ENCODE measurements at regions not wholly inside any gene's neighbourhood (a gene's known extent, or its start where the extent isn't known, plus 50 kb on each side); places are given as distances from the start of the nearest gene placed in this dataset.

DNA sequence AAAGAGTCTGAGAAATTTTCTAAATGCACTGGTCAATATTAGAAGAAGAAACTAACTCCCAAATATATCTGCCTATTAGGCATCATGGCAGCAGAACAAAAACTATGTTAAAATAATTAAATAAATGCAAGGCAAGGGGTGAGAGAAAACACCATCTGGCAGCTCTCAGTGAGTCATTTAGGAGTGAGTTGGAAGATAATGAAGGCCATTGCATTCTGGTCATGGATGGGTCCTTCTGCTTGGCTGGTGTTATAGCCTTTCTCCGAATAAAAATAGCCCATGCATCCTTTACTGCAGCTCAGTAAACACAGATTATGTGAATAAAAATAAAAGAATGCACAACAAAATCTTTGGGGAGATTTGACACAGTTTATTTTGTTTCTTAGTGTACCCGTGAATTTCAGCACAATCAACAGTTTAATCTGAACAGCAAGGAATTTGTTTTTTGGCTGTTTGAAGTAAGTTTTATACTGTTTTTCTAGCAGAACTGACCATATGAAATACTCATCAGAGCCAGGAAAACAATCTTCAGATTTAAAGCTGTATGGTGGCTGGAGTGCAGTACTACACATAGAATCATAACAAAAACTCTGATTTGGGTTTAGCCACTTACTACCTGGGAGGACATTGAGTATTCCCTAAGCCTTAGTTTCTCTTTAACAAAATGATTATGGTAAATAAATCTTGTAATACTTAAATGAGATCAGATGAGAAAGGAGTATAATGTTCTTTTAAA is 225.1 kb upstream of the ITGA4 start:
- no peak overlapping the region for H3K4me3 ChIP-seq (ENCODE audit: low read length)

DNA sequence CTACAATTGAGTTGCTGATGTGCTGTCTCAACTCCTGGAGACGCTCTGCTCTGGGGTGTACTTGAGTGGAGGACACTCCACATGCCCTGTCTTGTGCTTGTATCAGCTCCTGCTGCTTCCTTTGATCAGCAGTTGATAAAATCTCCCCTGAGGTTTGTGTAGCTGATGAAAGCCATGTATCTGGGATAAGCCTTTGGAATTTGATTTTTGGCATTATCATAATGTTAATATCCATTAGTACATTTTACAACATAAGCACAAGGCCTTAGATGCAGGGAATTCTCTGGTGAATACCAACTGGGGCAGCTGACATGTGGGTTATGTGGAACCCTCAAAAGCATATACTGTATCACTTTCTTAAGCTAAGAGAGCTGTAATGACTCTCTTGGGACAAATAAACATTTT is 222.7 kb upstream of the ITGA4 start:
- no peak for DNase-seq (ENCODE audit: low read depth, low spot score)
- no peak overlapping the region for H3K4me3 ChIP-seq (ENCODE audit: low read length)

More for the DNA sequence above, 225.1 kb upstream of the ITGA4 start:
- no peak for DNase-seq (ENCODE audit: low read depth, low spot score)

DNA sequence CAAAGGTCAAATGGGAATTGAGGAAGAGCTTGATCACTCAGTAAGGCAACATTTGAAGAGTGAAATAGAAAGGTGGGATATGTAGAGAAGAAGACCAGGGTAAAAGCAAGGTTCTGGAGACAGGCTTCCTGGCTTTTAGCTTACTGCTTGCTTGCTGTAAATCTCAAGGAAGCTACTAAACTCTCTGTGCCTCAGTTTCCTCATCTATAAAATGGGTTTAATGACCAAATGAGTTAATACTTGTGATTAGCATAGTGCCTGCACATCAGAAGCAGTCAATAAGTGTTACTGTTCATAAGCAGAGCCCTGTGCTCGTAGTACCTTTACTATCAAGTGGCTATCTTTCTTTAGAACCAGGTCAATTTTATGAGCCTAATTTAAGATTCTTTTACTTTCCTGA is 222.2 kb upstream of the ITGA4 start:
- no peak overlapping the region for H3K4me3 ChIP-seq (ENCODE audit: low read length)
- no peak for DNase-seq (ENCODE audit: low read depth, low spot score)

- DNase-seq (ENCODE audit: low read depth, low spot score): no peak
- H3K4me3 ChIP-seq (ENCODE audit: low read length): no peak overlapping the region
Measured at GRCh38 chr2:181235683-181236459, 221.3 kb upstream of the ITGA4 start.

DNA sequence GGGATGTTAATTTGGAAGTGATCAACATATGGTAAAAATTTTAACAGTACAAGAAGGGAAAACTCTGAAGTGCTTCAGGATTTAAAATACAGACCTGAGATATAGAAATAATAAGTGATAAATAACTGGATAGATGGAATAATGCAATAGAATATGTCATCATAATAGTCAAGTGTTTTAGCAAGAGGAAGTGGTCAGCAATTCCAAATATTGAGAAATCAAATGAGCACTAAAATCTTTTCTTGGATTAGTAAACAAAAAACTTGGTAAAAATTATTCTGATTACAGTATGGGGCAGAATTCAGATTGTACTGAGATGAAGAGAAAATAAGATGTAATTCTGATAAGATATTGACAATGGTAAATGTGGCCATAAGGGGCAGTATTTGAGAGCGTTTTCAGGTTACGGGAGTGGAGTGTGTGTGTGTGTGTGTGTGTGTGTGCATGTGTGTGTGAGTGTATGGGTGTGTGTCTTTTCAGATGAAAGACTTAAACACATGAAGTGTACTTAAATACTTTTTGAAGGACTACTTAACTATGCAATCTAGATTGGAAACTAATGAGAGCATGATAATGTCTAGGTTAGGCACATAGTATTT is 217.9 kb upstream of the ITGA4 start:
- H3K4me3 ChIP-seq (ENCODE audit: low read length): no peak overlapping the region
- DNase-seq (ENCODE audit: low read depth, low spot score): peak; percentile 48

DNA sequence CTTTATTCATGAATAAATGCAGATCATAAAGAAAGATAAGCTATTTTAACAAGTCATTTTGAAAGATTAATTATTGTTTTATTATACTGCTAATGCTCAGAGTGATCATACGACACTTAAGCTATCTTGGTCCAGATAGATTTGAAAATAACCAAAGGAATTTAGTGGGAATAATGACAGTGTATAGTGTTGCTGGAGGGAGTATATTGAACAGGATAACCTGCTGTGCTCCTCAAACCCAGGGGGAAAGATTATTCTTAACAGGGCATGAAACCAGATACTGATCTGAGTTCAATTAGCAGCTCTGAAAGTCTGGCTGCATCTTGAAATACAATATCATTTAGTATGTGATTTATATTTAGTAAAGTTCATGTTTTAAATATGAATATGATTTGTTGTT is 216.3 kb upstream of the ITGA4 start:
- no peak overlapping the region for H3K4me3 ChIP-seq (ENCODE audit: low read length)
- DNase-seq (ENCODE audit: low read depth, low spot score): no peak

GRCh38 chr2:181241366-181241765 is 215.8 kb upstream of the ITGA4 start:
- no peak for DNase-seq (ENCODE audit: low read depth, low spot score)
- H3K4me3 ChIP-seq (ENCODE audit: low read length): no peak overlapping the region

- H3K4me3 ChIP-seq (ENCODE audit: low read length): no peak overlapping the region
- DNase-seq (ENCODE audit: low read depth, low spot score): peak; percentile 24
Measured at GRCh38 chr2:181241797-181242196, 215.4 kb upstream of the ITGA4 start.

GRCh38 chr2:181242262-181242661 is 214.9 kb upstream of the ITGA4 start:
- DNase-seq (ENCODE audit: low read depth, low spot score): no peak
- H3K4me3 ChIP-seq (ENCODE audit: low read length): no peak overlapping the region

GRCh38 chr2:181243319-181243718 is 213.9 kb upstream of the ITGA4 start:
- DNase-seq (ENCODE audit: low read depth, low spot score): no peak
- H3K4me3 ChIP-seq (ENCODE audit: low read length): no peak overlapping the region

GRCh38 chr2:181250691-181251090 is 206.5 kb upstream of the ITGA4 start:
- no peak overlapping the region for H3K4me3 ChIP-seq (ENCODE audit: low read length)
- no peak for DNase-seq (ENCODE audit: low read depth, low spot score)

DNA sequence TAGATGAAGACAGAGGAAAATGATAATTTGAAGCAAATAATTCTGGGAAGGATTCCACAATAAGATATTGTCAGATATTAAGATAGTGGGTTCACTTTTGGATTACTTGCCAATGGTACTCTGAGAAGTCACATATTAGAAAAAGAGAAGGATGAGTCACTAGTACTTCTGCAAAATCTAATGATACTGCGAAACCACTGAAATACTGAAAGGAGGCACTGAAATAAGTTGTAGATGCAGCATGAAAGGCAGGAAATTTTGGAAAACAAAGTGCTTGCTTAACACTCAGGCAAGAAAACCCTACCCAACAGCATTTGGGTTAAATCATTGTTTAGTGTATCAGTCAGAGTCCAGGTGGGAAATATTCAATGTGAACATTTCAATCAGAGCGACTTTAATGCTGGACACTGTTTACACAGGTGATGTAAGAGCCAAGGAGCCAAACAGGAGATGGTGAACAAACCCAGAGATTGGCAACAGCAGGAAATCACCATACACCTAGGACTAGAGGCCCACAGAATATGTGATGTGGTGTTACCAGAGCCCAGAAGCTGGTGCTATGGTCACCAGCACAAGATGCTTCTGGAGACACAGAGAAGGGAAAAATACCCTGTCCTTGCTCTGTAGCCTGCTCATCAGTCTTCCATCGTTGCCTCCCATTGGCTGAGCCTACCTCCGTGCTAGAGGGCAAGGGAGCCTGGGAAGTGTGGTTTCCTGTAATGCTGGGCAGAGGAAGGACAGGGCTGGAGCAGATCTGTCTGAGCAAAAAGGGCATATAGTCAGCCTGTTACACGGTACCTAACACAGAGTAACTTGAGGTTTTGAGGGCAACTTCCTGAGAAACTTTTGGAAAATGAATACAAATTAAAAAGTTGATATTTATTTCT is 204.7 kb upstream of the ITGA4 start:
- H3K4me3 ChIP-seq (ENCODE audit: low read length): no peak overlapping the region
- no peak for DNase-seq (ENCODE audit: low read depth, low spot score)

GRCh38 chr2:181253438-181253837 is 203.7 kb upstream of the ITGA4 start:
- no peak for DNase-seq (ENCODE audit: low read depth, low spot score)
- no peak overlapping the region for H3K4me3 ChIP-seq (ENCODE audit: low read length)

DNA sequence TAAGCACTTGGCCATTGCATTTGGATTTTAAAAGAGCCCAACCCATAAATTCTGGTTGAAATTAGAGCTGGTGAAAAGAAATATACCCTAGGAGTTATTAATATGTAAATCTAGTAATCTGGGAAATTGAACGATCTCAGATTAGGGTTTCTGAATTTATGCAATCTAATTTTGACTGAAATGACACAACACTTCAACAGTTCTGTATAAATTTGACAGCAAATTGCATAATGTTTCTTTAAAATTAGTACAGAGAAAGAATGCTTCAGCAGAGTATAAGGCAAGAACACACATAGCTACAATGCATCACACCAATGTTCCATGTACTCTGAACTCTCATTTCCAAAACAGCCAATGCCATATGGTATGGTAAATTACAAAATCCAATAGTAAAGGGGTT is 201.5 kb upstream of the ITGA4 start:
- DNase-seq (ENCODE audit: low read depth, low spot score): no peak
- no peak overlapping the region for H3K4me3 ChIP-seq (ENCODE audit: low read length)

- no peak overlapping the region for H3K4me3 ChIP-seq (ENCODE audit: low read length)
- no peak for DNase-seq (ENCODE audit: low read depth, low spot score)
Measured at GRCh38 chr2:181258720-181259119, 198.5 kb upstream of the ITGA4 start.

DNA sequence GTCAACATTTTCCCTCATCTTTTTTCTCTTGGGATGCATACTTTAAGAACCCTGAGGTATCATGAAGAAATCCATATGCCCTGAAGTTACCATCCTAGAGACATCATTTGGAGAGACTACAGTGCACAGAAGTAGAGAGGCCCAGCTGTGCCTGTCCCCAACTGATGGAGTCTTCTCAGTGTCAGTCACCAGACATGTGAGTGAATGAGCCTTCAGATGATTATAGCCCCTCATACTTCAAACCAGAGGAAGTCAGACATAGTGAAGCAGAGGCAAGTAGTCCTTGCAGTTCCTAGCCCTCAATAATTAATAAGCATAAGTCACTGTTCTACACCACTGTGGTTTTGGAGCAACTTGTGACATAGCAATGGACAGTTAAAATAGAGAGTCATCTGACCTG is 194.4 kb upstream of the ITGA4 start:
- no peak overlapping the region for H3K4me3 ChIP-seq (ENCODE audit: low read length)
- no peak for DNase-seq (ENCODE audit: low read depth, low spot score)

DNA sequence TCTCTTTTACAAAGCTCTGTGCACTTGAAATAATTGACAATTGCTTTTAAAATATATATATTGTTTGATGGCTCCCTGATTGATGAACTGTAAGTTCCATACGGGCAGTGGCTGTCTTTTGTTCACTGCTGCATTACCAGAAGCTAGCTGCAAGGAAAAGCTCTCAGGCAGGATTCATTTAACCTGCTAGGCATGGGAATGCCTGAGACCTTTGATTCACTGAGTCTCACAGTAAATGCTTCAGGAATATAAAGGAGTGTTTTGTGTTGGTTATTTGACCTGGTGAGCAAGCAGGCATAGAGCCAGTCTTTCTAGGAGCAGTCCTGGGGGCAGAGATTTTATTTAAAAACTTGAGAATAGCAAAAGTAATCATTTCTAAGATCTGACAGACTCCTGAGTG is 193.2 kb upstream of the ITGA4 start:
- H3K4me3 ChIP-seq (ENCODE audit: low read length): no peak overlapping the region
- DNase-seq (ENCODE audit: low read depth, low spot score): no peak

DNA sequence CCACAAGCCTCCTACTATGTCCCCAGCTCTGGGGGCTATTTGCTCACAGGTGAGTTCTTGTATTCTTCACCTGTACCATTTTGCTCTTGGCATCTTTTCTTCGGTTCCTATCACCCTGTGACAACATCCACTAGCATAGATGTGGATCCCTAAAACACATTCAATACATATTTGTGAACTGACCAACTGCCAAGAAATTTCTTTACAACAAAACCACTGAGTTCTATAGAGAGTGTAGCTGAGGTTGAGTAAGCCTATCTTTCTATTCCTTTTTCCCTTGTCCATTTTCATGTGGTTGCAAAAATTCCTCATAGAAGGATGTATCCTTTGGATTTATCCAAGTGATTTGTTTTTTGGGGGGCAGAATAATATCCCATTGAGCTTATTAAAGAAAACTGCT is 192.7 kb upstream of the ITGA4 start:
- no peak overlapping the region for H3K4me3 ChIP-seq (ENCODE audit: low read length)
- DNase-seq (ENCODE audit: low read depth, low spot score): no peak

- no peak for DNase-seq (ENCODE audit: low read depth, low spot score)
Measured at GRCh38 chr2:181266614-181267013, 190.6 kb upstream of the ITGA4 start.

More at GRCh38 chr2:181266614-181267013, 190.6 kb upstream of the ITGA4 start:
- H3K4me3 ChIP-seq (ENCODE audit: low read length): no peak overlapping the region

Data from Jurkat, Clone E6-1 (cell line).